Spleen (tissue), 7 donors: ENCODE measurements at regions not wholly inside any gene's neighbourhood (a gene's known extent, or its start where the extent isn't known, plus 50 kb on each side); places are given as distances from the start of the nearest gene placed in this dataset.

ENCODE experiments used
- CTCF ChIP-seq, 11 experiments: fragments of 200-600 bp in 7 of 11; fragments of 450-650 bp in 4 of 11; sonication (generic) in 4 of 11; IDR thresholded peaks in 8 of 11; conservative IDR thresholded peaks in 3 of 11; 1 replicate in 7 of 11; 2 replicates in 4 of 11; pipeline versions ENCODE4 v1.4.0 to v1.8.0; 2016 to 2021; ENCODE audit warnings: antibody characterized with exemption in 11 of 11, inconsistent platforms in 4 of 11, mild to moderate bottlenecking in 1 of 11
- POLR2A ChIP-seq, 3 donors: fragments of 450-650 bp; IDR thresholded peaks; one replicate each; pipeline ENCODE4 v1.5.1; 2017; ENCODE audit warnings: antibody characterized with exemption in 3 of 3, mild to moderate bottlenecking in 1 of 3
- POLR2AphosphoS5 ChIP-seq, 3 donors: sonication (generic); formaldehyde crosslinking; IDR thresholded peaks; one replicate each; pipeline ENCODE4 v1.5.1; 2017; ENCODE audit warnings: antibody characterized with exemption in 3 of 3
- donor health status: DM: no; HTN: no; CAD: no; lungs with moderate emphysema.
- donor health status: DM: no; HTN: no; CAD: no.
- donor health status: DM: no; HTN: no; CAD: no.

DNA sequence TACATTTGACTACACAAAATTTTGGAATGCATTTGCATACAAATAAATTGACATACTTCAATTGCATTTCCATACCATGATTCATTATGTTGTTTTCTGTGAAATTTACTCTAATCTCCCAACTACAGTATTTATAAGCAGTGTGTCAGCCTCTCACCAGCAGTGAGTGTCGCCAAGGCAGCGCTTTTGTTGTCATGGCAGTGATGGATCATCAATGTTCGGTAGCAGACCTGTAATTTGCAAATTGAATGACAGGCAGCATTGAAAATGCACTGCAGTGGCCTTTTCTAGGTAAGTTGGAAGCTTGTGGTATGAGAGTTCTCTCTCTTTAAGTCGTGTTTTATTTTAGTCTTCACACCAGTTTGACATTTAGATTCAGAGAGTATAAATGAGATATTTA is 534.1 kb downstream of the PCDH17 start:
- TF ChIP-seq CTCF (IDR thresholded peaks at IDR 0.05 in 8 of 11, conservative IDR thresholded peaks at IDR 0.05 in 3 of 11) (no peak), POLR2A (IDR thresholded peaks at IDR 0.05) (no peak), POLR2AphosphoS5 (IDR thresholded peaks at IDR 0.05) (no peak)
